ENCODE measurements at regions not wholly inside any gene's neighbourhood (a gene's known extent, or its start where the extent isn't known, plus 50 kb on each side); places are given as distances from the start of the nearest gene placed in this dataset.

DNA sequence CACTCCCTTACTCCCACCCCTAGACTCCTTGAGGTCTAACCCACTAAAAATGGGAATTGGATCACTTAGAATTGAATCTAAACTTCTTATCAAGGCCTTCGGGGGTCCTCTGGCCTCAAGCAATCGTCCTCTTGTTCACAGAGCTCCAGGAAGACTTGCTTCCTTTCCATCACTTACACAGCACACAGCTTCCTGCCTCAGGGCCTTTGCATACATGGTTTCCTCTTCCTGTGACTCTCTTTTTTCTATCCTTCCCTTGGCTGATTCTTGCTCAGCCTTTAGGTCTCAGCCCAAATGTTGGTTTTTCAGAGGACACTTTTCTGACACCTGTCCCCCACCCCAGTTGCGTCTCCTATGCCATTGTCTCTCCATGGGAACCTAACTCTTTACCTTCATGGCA lies 50.0 kb upstream of the ALDH1B1 start:
- H3K27ac ChIP-seq (ENCODE audit: low read depth, low read length) = no peak overlapping the region
- H3K9me3 ChIP-seq (ENCODE audit: control insufficient read depth in 1 of 2, low read length in 2 of 2) = no peaks in the 10 kb centered on the region
- no peaks in the 10 kb centered on the region for H3K27me3 ChIP-seq (ENCODE audit: control insufficient read depth in 1 of 2, insufficient read depth in 2 of 2, low read length in 2 of 2)
- no peaks in the 10 kb centered on the region for H3K36me3 ChIP-seq (ENCODE audit: control insufficient read depth in 1 of 2, insufficient read depth in 2 of 2, low read length in 2 of 2)
- H3K4me1 ChIP-seq (ENCODE audit: control insufficient read depth in 1 of 2, insufficient read depth in 2 of 2, low read length in 2 of 2) = no peaks in the 10 kb centered on the region
- H3K4me3 ChIP-seq (ENCODE audit: low read depth in 1 of 2, low read length in 2 of 2) = no peak overlapping the region
- no peak overlapping the region for H3K9ac ChIP-seq (ENCODE audit: low read depth in 1 of 2, low read length in 2 of 2)

GRCh38 chr9:38342096-38342495 lies 50.4 kb upstream of the ALDH1B1 start:
- Histone ChIP-seq H3K4me3 (ENCODE audit: low read depth in 1 of 2, low read length in 2 of 2) (no peak overlapping the region), H3K9me3 (ENCODE audit: control insufficient read depth in 1 of 2, low read length in 2 of 2) (no peaks in the 10 kb centered on the region), H3K27ac (ENCODE audit: low read depth, low read length) (no peak overlapping the region), H3K9ac (ENCODE audit: low read depth in 1 of 2, low read length in 2 of 2) (no peak overlapping the region), H3K36me3 (ENCODE audit: control insufficient read depth in 1 of 2, insufficient read depth in 2 of 2, low read length in 2 of 2) (no peaks in the 10 kb centered on the region), H3K27me3 (ENCODE audit: control insufficient read depth in 1 of 2, insufficient read depth in 2 of 2, low read length in 2 of 2) (no peaks in the 10 kb centered on the region), H3K4me1 (ENCODE audit: control insufficient read depth in 1 of 2, insufficient read depth in 2 of 2, low read length in 2 of 2) (no peaks in the 10 kb centered on the region)

- Histone ChIP-seq H3K4me1 (ENCODE audit: control insufficient read depth in 1 of 2, insufficient read depth in 2 of 2, low read length in 2 of 2) (no peaks in the 10 kb centered on the region), H3K36me3 (ENCODE audit: control insufficient read depth in 1 of 2, insufficient read depth in 2 of 2, low read length in 2 of 2) (no peaks in the 10 kb centered on the region), H3K27me3 (ENCODE audit: control insufficient read depth in 1 of 2, insufficient read depth in 2 of 2, low read length in 2 of 2) (no peaks in the 10 kb centered on the region), H3K27ac (ENCODE audit: low read depth, low read length) (no peak overlapping the region), H3K4me3 (ENCODE audit: low read depth in 1 of 2, low read length in 2 of 2) (no peak overlapping the region), H3K9ac (ENCODE audit: low read depth in 1 of 2, low read length in 2 of 2) (no peak overlapping the region), H3K9me3 (ENCODE audit: control insufficient read depth in 1 of 2, low read length in 2 of 2) (no peaks in the 10 kb centered on the region)
Measured at GRCh38 chr9:38339496-38339895, 53.0 kb upstream of the ALDH1B1 start.

GRCh38 chr9:38339087-38339486 lies 53.4 kb upstream of the ALDH1B1 start:
- H3K4me1 ChIP-seq (ENCODE audit: control insufficient read depth in 1 of 2, insufficient read depth in 2 of 2, low read length in 2 of 2) = no peaks in the 10 kb centered on the region
- no peak overlapping the region for H3K4me3 ChIP-seq (ENCODE audit: low read depth in 1 of 2, low read length in 2 of 2)
- H3K27me3 ChIP-seq (ENCODE audit: control insufficient read depth in 1 of 2, insufficient read depth in 2 of 2, low read length in 2 of 2) = no peaks in the 10 kb centered on the region
- H3K9me3 ChIP-seq (ENCODE audit: control insufficient read depth in 1 of 2, low read length in 2 of 2) = no peaks in the 10 kb centered on the region
- H3K36me3 ChIP-seq (ENCODE audit: control insufficient read depth in 1 of 2, insufficient read depth in 2 of 2, low read length in 2 of 2) = no peaks in the 10 kb centered on the region
- no peak overlapping the region for H3K27ac ChIP-seq (ENCODE audit: low read depth, low read length)
- H3K9ac ChIP-seq (ENCODE audit: low read depth in 1 of 2, low read length in 2 of 2) = no peak overlapping the region

DNA sequence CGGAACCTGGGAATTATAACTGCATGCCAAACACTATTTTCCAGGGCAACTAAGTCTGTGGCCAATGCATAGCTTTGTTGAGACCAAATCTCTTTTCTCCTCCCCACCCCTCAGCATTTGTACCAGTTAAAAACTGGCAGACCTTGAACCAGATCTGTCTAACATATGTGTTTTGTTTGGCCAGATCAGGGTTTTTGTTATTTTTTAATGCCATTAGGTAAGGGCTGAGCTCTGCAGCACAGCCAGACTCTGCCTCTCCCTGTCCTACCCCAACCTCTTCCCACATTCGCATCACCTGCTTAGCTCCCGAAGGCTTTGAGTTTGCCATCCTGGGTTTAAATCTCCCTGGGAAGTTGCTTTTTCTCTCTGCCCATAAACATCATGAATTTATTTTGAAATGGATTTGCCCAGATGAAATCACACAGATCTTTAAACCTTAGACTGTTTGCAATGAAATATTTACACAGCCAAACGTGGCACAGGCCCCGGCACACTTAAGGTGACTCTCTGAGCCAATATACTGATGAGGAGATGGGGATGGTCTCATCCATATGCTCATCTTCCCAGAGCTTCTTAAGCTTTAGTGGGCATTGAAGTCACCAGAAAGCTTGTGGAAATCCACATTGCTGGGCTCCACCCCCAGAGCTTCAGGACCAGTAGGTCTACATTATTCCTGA lies 54.0 kb upstream of the ALDH1B1 start:
- H3K27me3 ChIP-seq (ENCODE audit: control insufficient read depth in 1 of 2, insufficient read depth in 2 of 2, low read length in 2 of 2) = no peaks in the 10 kb centered on the region

GRCh38 chr9:38337706-38338264 lies 54.7 kb upstream of the ALDH1B1 start:
- H3K36me3 ChIP-seq (ENCODE audit: control insufficient read depth in 1 of 2, insufficient read depth in 2 of 2, low read length in 2 of 2) = no peaks in the 10 kb centered on the region
- H3K4me3 ChIP-seq (ENCODE audit: low read depth in 1 of 2, low read length in 2 of 2) = no peak overlapping the region
- no peak overlapping the region for H3K27ac ChIP-seq (ENCODE audit: low read depth, low read length)
- no peaks in the 10 kb centered on the region for H3K4me1 ChIP-seq (ENCODE audit: control insufficient read depth in 1 of 2, insufficient read depth in 2 of 2, low read length in 2 of 2)
- H3K27me3 ChIP-seq (ENCODE audit: control insufficient read depth in 1 of 2, insufficient read depth in 2 of 2, low read length in 2 of 2) = no peaks in the 10 kb centered on the region
- no peak overlapping the region for H3K9ac ChIP-seq (ENCODE audit: low read depth in 1 of 2, low read length in 2 of 2)
- H3K9me3 ChIP-seq (ENCODE audit: control insufficient read depth in 1 of 2, low read length in 2 of 2) = no peaks in the 10 kb centered on the region

More for the DNA sequence above, 54.0 kb upstream of the ALDH1B1 start:
- Histone ChIP-seq H3K27ac (ENCODE audit: low read depth, low read length) (no peak overlapping the region), H3K36me3 (ENCODE audit: control insufficient read depth in 1 of 2, insufficient read depth in 2 of 2, low read length in 2 of 2) (no peaks in the 10 kb centered on the region), H3K4me3 (ENCODE audit: low read depth in 1 of 2, low read length in 2 of 2) (no peak overlapping the region), H3K4me1 (ENCODE audit: control insufficient read depth in 1 of 2, insufficient read depth in 2 of 2, low read length in 2 of 2) (no peaks in the 10 kb centered on the region), H3K9me3 (ENCODE audit: control insufficient read depth in 1 of 2, low read length in 2 of 2) (no peaks in the 10 kb centered on the region), H3K9ac (ENCODE audit: low read depth in 1 of 2, low read length in 2 of 2) (no peak overlapping the region)

DNA sequence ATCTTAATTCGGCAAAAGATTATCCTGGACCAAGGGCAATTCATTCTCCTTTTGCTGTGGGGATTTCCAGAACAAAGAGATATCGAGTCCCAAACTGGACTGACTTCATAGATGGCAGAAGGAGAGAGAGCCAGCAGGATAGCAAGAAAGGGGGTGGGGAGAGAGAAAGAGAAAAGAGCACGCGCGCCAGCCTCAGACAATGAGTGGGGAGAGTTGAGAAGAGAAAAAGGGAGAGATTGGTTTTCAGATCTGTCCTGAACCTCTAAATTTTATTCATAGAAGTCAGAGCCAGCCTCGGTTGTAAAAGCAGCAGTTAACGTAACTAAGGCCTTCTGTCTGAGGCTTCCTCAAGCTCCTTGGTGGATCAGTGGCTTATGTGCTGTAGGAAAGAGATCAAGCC lies 55.3 kb upstream of the ALDH1B1 start:
- no peak overlapping the region for H3K9ac ChIP-seq (ENCODE audit: low read depth in 1 of 2, low read length in 2 of 2)
- H3K4me3 ChIP-seq (ENCODE audit: low read depth in 1 of 2, low read length in 2 of 2) = no peak overlapping the region

GRCh38 chr9:38336341-38336740 lies 56.2 kb upstream of the ALDH1B1 start:
- Histone ChIP-seq H3K4me1 (ENCODE audit: control insufficient read depth in 1 of 2, insufficient read depth in 2 of 2, low read length in 2 of 2) (no peaks in the 10 kb centered on the region), H3K9me3 (ENCODE audit: control insufficient read depth in 1 of 2, low read length in 2 of 2) (no peaks in the 10 kb centered on the region), H3K9ac (ENCODE audit: low read depth in 1 of 2, low read length in 2 of 2) (no peak overlapping the region), H3K27me3 (ENCODE audit: control insufficient read depth in 1 of 2, insufficient read depth in 2 of 2, low read length in 2 of 2) (no peaks in the 10 kb centered on the region), H3K27ac (ENCODE audit: low read depth, low read length) (no peak overlapping the region), H3K4me3 (ENCODE audit: low read depth in 1 of 2, low read length in 2 of 2) (no peak overlapping the region), H3K36me3 (ENCODE audit: control insufficient read depth in 1 of 2, insufficient read depth in 2 of 2, low read length in 2 of 2) (no peaks in the 10 kb centered on the region)

More for the DNA sequence above, 55.3 kb upstream of the ALDH1B1 start:
- H3K27ac ChIP-seq (ENCODE audit: low read depth, low read length) = no peak overlapping the region
- no peaks in the 10 kb centered on the region for H3K27me3 ChIP-seq (ENCODE audit: control insufficient read depth in 1 of 2, insufficient read depth in 2 of 2, low read length in 2 of 2)
- no peaks in the 10 kb centered on the region for H3K36me3 ChIP-seq (ENCODE audit: control insufficient read depth in 1 of 2, insufficient read depth in 2 of 2, low read length in 2 of 2)
- H3K9me3 ChIP-seq (ENCODE audit: control insufficient read depth in 1 of 2, low read length in 2 of 2) = no peaks in the 10 kb centered on the region
- no peaks in the 10 kb centered on the region for H3K4me1 ChIP-seq (ENCODE audit: control insufficient read depth in 1 of 2, insufficient read depth in 2 of 2, low read length in 2 of 2)

- no peak overlapping the region for H3K9ac ChIP-seq (ENCODE audit: low read depth in 1 of 2, low read length in 2 of 2)
- no peaks in the 10 kb centered on the region for H3K36me3 ChIP-seq (ENCODE audit: control insufficient read depth in 1 of 2, insufficient read depth in 2 of 2, low read length in 2 of 2)
- no peak overlapping the region for H3K27ac ChIP-seq (ENCODE audit: low read depth, low read length)
- H3K4me1 ChIP-seq (ENCODE audit: control insufficient read depth in 1 of 2, insufficient read depth in 2 of 2, low read length in 2 of 2) = no peaks in the 10 kb centered on the region
- no peaks in the 10 kb centered on the region for H3K9me3 ChIP-seq (ENCODE audit: control insufficient read depth in 1 of 2, low read length in 2 of 2)
- no peak overlapping the region for H3K4me3 ChIP-seq (ENCODE audit: low read depth in 1 of 2, low read length in 2 of 2)
- no peaks in the 10 kb centered on the region for H3K27me3 ChIP-seq (ENCODE audit: control insufficient read depth in 1 of 2, insufficient read depth in 2 of 2, low read length in 2 of 2)
Measured at GRCh38 chr9:38335686-38336085, 56.8 kb upstream of the ALDH1B1 start.

DNA sequence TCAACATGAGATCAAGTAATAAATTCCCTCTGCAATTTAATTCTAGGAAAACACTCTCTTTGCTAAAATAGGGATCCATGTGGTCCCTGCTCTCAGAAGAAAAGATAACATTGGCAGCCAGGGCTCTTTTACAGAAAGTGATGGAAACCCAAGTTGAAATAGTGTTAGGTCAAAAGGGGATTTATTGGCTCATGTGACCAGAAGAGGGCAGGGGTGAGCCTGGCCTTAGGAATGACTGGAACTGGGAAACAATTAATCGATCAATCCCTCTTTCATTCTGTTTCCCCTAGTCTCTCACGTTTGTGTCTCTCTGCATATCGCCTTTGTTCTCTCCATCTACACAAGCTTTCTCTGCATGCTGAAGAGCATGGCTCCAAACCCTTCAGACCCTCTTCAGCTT lies 58.3 kb upstream of the ALDH1B1 start:
- H3K36me3 ChIP-seq (ENCODE audit: control insufficient read depth in 1 of 2, insufficient read depth in 2 of 2, low read length in 2 of 2) = no peaks in the 10 kb centered on the region
- no peaks in the 10 kb centered on the region for H3K27me3 ChIP-seq (ENCODE audit: control insufficient read depth in 1 of 2, insufficient read depth in 2 of 2, low read length in 2 of 2)
- no peaks in the 10 kb centered on the region for H3K4me1 ChIP-seq (ENCODE audit: control insufficient read depth in 1 of 2, insufficient read depth in 2 of 2, low read length in 2 of 2)

More for the DNA sequence above, 58.3 kb upstream of the ALDH1B1 start:
- H3K9ac ChIP-seq (ENCODE audit: low read depth in 1 of 2, low read length in 2 of 2) = no peak overlapping the region
- no peak overlapping the region for H3K27ac ChIP-seq (ENCODE audit: low read depth, low read length)
- no peaks in the 10 kb centered on the region for H3K9me3 ChIP-seq (ENCODE audit: control insufficient read depth in 1 of 2, low read length in 2 of 2)
- H3K4me3 ChIP-seq (ENCODE audit: low read depth in 1 of 2, low read length in 2 of 2) = no peak overlapping the region

Measured in duodenal mucosa (tissue), 2 donors.